ENCODE measurements at regions not wholly inside any gene's neighbourhood (a gene's known extent, or its start where the extent isn't known, plus 50 kb on each side); places are given as distances from the start of the nearest gene placed in this dataset.
"Not testable (repeated sequence)": the region's sequence is repeated elsewhere in the genome, so short reads cannot be mapped to it uniquely, and the experiment has no call there.

GRCh38 chr13:81230386-81230785 is 889.5 kb upstream of the SPRY2 start:
- TF ChIP-seq ZNF202 (tag by site-specific recombination; IDR thresholded peaks at IDR 0.05; ENCODE audit: borderline replicate concordance) = no peak
- TF ChIP-seq, protein P1, sequence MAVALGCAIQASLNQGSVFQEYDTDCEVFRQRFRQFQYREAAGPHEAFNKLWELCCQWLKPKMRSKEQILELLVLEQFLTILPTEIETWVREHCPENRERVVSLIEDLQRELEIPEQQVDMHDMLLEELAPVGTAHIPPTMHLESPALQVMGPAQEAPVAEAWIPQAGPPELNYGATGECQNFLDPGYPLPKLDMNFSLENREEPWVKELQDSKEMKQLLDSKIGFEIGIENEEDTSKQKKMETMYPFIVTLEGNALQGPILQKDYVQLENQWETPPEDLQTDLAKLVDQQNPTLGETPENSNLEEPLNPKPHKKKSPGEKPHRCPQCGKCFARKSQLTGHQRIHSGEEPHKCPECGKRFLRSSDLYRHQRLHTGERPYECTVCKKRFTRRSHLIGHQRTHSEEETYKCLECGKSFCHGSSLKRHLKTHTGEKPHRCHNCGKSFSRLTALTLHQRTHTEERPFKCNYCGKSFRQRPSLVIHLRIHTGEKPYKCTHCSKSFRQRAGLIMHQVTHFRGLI (tag by site-specific recombination; IDR thresholded peaks at IDR 0.05) = no peak
- no peak for TF ChIP-seq CTCF (tag by site-specific recombination; IDR thresholded peaks at IDR 0.05)
- TF ChIP-seq ZBTB8A (tag by site-specific recombination; IDR thresholded peaks at IDR 0.05) = no peak
- TF ChIP-seq ZNF621 (tag by site-specific recombination; IDR thresholded peaks at IDR 0.05) = no peak
- no peak for TF ChIP-seq ZSCAN30 (tag by site-specific recombination; IDR thresholded peaks at IDR 0.05)
- no peak for TF ChIP-seq ELK4 (IDR thresholded peaks at IDR 0.05; ENCODE audit: borderline replicate concordance, low read depth, low read length)
- no peak for TF ChIP-seq ZNF561 (tag by site-specific recombination; IDR thresholded peaks at IDR 0.05; ENCODE audit: borderline replicate concordance)
- no peak for TF ChIP-seq ZNF768 (tag by site-specific recombination; IDR thresholded peaks at IDR 0.05)
- TF ChIP-seq ZBTB7A (tag by site-specific recombination; IDR thresholded peaks at IDR 0.05; ENCODE audit: low read depth) = no peak
- no peak for TF ChIP-seq ZNF157 (tag by site-specific recombination; IDR thresholded peaks at IDR 0.05)
- TF ChIP-seq ZNF114 (tag by site-specific recombination; IDR thresholded peaks at IDR 0.05) = no peak
- no peak for TF ChIP-seq MEIS1 (CRISPR knock-in tag; IDR thresholded peaks at IDR 0.05; ENCODE audit: borderline replicate concordance)
- no peak for TF ChIP-seq ZSCAN16 (tag by site-specific recombination; IDR thresholded peaks at IDR 0.05)
- no peak for TF ChIP-seq ZNF544 (tag by site-specific recombination; IDR thresholded peaks at IDR 0.05)
- Histone ChIP-seq H3K4me1 (ENCODE audit: control insufficient read depth, insufficient read depth, low read length) (no peaks in the 10 kb centered on the region), H3K4me3 (ENCODE audit: low read depth, low read length) (no peak overlapping the region), H3K36me3 (ENCODE audit: control insufficient read depth in 2 of 2, insufficient read depth in 1 of 2, low read length in 2 of 2) (no peaks in the 10 kb centered on the region), H3K27ac (ENCODE audit: extremely low read depth, low read depth, low read length) (no peak overlapping the region), H3K9me3 (ENCODE audit: control insufficient read depth, insufficient read depth, low read depth, low read length) (no peaks in the 10 kb centered on the region)
- CTCF ChIA-PET = interaction anchor here (0.6 kb wide), 1 partner anchor 338 kb away, joined by 3 read pairs; no protein-coding TSS in a partner anchor
- POLR2A ChIA-PET = no interaction called here

GRCh38 chr13:81226830-81227229 is 885.9 kb upstream of the SPRY2 start:
- H3K4me1 ChIP-seq (ENCODE audit: control insufficient read depth, insufficient read depth, low read length); H3K4me3 ChIP-seq (ENCODE audit: low read depth, low read length); H3K36me3 ChIP-seq (ENCODE audit: control insufficient read depth in 2 of 2, insufficient read depth in 1 of 2, low read length in 2 of 2); H3K27ac ChIP-seq (ENCODE audit: extremely low read depth, low read depth, low read length); H3K9me3 ChIP-seq (ENCODE audit: control insufficient read depth, insufficient read depth, low read depth, low read length); POLR2A ChIA-PET: not testable (repeated sequence)
- CTCF ChIA-PET = interaction anchor here (0.9 kb wide), 1 partner anchor 55 kb away, joined by 3 read pairs; no protein-coding TSS in a partner anchor

DNA sequence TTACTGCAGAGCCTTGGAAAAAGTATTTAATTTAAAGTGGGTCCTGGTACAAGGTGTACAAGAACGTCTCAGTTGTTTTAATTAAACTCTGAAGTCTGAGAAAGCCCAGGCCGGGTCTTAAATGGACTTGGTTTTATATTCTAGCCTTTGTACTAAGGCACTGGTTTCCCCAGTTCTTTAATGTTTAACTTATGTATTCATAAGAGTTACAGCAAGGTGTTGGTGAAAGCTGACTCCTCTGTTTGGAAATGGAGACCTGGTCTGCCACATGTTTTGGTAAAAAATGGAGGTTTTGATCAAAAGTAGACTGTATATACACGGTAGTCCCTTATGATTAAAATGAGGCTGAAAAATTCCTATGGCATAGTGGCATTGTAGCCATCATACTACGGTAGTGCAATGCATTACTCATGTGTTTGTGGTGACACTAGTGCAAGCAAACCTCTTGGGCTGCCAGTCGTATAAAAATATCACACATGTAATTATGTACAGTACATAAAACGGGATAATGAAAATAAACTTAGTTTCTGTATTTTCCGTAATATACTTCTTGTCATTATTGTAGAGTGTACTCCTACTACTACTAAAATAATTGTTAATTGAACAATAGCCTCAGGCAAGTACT is 883.4 kb upstream of the SPRY2 start:
- H3K36me3 ChIP-seq (ENCODE audit: control insufficient read depth in 2 of 2, insufficient read depth in 1 of 2, low read length in 2 of 2) = no peaks in the 10 kb centered on the region
- ChIA-PET CTCF (interaction anchor here (0.7 kb wide), 1 partner anchor 1107 kb away, joined by 3 read pairs; no protein-coding TSS in a partner anchor), POLR2A (no interaction called here)
- H3K27ac ChIP-seq (ENCODE audit: extremely low read depth, low read depth, low read length) = no peak overlapping the region
- H3K4me3 ChIP-seq (ENCODE audit: low read depth, low read length) = no peak overlapping the region
- H3K4me1 ChIP-seq (ENCODE audit: control insufficient read depth, insufficient read depth, low read length) = no peaks in the 10 kb centered on the region
- H3K9me3 ChIP-seq (ENCODE audit: control insufficient read depth, insufficient read depth, low read depth, low read length) = no peaks in the 10 kb centered on the region
- TF ChIP-seq ZNF221 (tag by site-specific recombination; IDR thresholded peaks at IDR 0.05; ENCODE audit: borderline replicate concordance) (no peak), ZNF155 (tag by site-specific recombination; IDR thresholded peaks at IDR 0.05) (no peak), ZNF354C (tag by site-specific recombination; IDR thresholded peaks at IDR 0.05; ENCODE audit: borderline replicate concordance, low read depth) (no peak), TCF7L2 (IDR thresholded peaks at IDR 0.05; ENCODE audit: borderline replicate concordance, low read depth, low read length) (no peak), WT1 (tag by site-specific recombination; IDR thresholded peaks at IDR 0.05) (no peak), ZNF274 (IDR thresholded peaks at IDR 0.05; ENCODE audit: low read length) (no peak), ZNF274 (tag by site-specific recombination; IDR thresholded peaks at IDR 0.05; ENCODE audit: borderline replicate concordance) (no peak), MZF1 (tag by site-specific recombination; IDR thresholded peaks at IDR 0.05; ENCODE audit: borderline replicate concordance) (no peak), GLIS2 (tag by site-specific recombination; IDR thresholded peaks at IDR 0.05) (no peak), MEIS1 (CRISPR knock-in tag; IDR thresholded peaks at IDR 0.05; ENCODE audit: borderline replicate concordance) (no peak), ZNF654 (tag by site-specific recombination; IDR thresholded peaks at IDR 0.05; ENCODE audit: low read depth) (no peak), ZNF629 (tag by site-specific recombination; IDR thresholded peaks at IDR 0.05) (no peak), CTCF (tag by site-specific recombination; IDR thresholded peaks at IDR 0.05) (no peak)
